Neural crest cell (in vitro differentiated cells): ENCODE measurements at regions not wholly inside any gene's neighbourhood (a gene's known extent, or its start where the extent isn't known, plus 50 kb on each side); places are given as distances from the start of the nearest gene placed in this dataset.

Source experiments
- DNase-seq: peaks from one replicate; pipeline ENCODE4 v3.0.0; 2021; ENCODE audit warnings: low read depth, mixed read lengths, low spot score
- H3K27ac Mint-ChIP-seq: one replicate; pipeline ENCODE4 v1.8.0; 2021; ENCODE audit warnings: mild to moderate bottlenecking, mixed read lengths; ENCODE audit not compliant: unreplicated experiment
- H3K27me3 Mint-ChIP-seq: 2 replicates; pipeline ENCODE4 v1.8.0; 2021; ENCODE audit warnings: low read depth, mild to moderate bottlenecking, mixed read lengths
- H3K36me3 Mint-ChIP-seq: 2 replicates; pipeline ENCODE4 v1.8.0; 2021; ENCODE audit warnings: low read depth, mild to moderate bottlenecking, mixed read lengths
- H3K4me1 Mint-ChIP-seq: 2 replicates; pipeline ENCODE4 v1.8.0; 2021; ENCODE audit warnings: mixed read lengths
- H3K4me3 Mint-ChIP-seq: one replicate; pipeline ENCODE4 v1.8.0; 2021; ENCODE audit warnings: mild to moderate bottlenecking, mixed read lengths
- H3K9me3 Mint-ChIP-seq: 2 replicates; pipeline ENCODE4 v1.8.0; 2021; ENCODE audit warnings: mixed read lengths
- TF ChIP-seq, protein P1 (sequence below): fragments of 200-600 bp; sonication (generic); conservative IDR thresholded peaks from 2 replicates; pipeline ENCODE4 v1.5.0; 2021; ENCODE audit warnings: antibody characterized with exemption, mild to moderate bottlenecking

DNA sequence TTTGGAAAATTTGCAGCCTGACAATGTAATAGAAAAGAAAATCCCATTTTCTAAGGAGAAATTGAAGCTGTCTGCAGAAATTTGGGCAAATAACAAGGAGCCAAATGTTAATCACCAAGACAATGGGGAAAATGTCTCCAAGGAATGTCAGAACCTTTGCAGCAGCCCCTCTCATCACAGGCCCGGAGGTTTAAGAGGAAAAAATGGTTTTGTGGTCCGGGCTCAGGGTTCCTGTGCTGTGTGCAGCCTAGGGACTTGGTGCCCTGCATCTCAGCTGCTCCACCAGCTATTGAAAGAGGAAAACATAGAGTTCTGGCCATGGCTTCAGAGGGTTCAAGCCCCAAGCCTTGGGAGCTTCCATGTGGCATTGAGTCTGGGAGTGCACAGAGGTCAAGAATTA lies 298.9 kb downstream of the ATXN7L3B start:
- H3K36me3 Mint-ChIP-seq = peaks cover 3% of the 10 kb centered on the region
- no peak for DNase-seq
- H3K4me1 Mint-ChIP-seq = no peaks in the 10 kb centered on the region
- no peaks in the 10 kb centered on the region for H3K27me3 Mint-ChIP-seq
- H3K9me3 Mint-ChIP-seq = peaks cover 11% of the 10 kb centered on the region
- H3K4me3 Mint-ChIP-seq = no peak overlapping the region
- TF ChIP-seq, protein P1, sequence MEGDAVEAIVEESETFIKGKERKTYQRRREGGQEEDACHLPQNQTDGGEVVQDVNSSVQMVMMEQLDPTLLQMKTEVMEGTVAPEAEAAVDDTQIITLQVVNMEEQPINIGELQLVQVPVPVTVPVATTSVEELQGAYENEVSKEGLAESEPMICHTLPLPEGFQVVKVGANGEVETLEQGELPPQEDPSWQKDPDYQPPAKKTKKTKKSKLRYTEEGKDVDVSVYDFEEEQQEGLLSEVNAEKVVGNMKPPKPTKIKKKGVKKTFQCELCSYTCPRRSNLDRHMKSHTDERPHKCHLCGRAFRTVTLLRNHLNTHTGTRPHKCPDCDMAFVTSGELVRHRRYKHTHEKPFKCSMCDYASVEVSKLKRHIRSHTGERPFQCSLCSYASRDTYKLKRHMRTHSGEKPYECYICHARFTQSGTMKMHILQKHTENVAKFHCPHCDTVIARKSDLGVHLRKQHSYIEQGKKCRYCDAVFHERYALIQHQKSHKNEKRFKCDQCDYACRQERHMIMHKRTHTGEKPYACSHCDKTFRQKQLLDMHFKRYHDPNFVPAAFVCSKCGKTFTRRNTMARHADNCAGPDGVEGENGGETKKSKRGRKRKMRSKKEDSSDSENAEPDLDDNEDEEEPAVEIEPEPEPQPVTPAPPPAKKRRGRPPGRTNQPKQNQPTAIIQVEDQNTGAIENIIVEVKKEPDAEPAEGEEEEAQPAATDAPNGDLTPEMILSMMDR = no peak
- H3K27ac Mint-ChIP-seq = no peak overlapping the region

DNA sequence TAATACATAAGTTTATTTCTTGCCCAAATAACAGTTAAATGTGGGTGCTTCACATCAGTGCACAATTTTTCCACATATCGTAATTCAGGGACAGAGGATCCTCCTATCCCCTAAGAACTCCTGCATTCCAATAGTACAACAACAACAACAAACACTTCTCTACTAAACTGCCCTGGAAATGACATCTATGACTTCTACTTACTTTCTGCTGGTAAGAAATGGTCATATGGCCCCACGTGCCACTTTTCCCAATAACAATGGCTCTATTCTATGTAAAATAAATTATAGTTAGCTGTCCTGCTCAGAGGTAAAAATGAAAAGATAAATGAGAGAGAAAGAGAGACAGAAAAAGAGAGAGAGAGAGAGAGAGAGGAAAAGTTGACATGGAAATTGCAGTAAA lies 308.5 kb downstream of the ATXN7L3B start:
- Mint-ChIP-seq H3K27me3 (no peaks in the 10 kb centered on the region), H3K4me3 (no peak overlapping the region), H3K36me3 (no peaks in the 10 kb centered on the region), H3K27ac (no peak overlapping the region), H3K4me1 (no peaks in the 10 kb centered on the region), H3K9me3 (no peaks in the 10 kb centered on the region)
- TF ChIP-seq, protein P1 = no peak
- no peak for DNase-seq

DNA sequence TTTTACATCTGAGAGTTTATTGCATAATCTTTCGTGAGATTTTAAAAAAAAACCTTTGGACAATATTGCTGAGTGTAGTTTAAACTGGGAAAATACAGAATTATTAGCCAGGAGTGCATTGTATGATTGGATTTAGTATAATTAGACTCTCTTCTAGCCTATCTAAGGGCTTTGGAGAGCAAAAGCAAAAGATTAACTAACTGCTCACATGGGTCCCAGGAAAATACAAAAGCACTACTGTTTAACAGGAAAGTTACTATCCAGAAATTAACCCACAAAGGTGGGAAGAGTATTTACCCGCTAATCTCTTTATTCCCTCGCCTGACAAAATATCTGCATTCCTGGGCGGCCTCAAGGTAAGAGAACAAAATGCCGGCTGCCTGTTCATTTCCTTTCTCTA lies 309.5 kb downstream of the ATXN7L3B start:
- Mint-ChIP-seq H3K27me3 (no peaks in the 10 kb centered on the region), H3K9me3 (no peaks in the 10 kb centered on the region), H3K4me1 (no peaks in the 10 kb centered on the region), H3K27ac (no peak overlapping the region), H3K36me3 (no peaks in the 10 kb centered on the region), H3K4me3 (no peak overlapping the region)
- TF ChIP-seq, protein P1 = no peak
- no peak for DNase-seq

DNA sequence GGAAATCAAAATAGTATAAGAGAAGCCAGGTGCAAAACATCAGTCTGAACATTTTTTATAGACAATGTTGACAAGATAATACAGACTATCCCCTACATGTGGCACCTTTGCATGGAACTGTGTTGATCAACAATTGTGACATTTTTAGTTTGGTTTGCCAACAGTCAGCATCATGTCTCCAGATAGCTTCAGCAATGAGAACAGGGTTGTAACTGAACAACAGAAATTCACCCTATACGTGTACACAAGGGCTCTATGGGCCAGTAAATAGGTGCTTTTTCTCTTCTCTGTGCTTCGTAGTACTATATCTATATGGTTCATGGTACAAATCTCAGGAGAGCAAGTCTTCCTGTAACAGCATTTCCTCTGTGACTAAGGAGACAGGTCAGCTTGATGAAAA lies 310.4 kb downstream of the ATXN7L3B start:
- H3K27ac Mint-ChIP-seq = no peak overlapping the region
- H3K9me3 Mint-ChIP-seq = no peaks in the 10 kb centered on the region
- H3K27me3 Mint-ChIP-seq = no peaks in the 10 kb centered on the region
- TF ChIP-seq, protein P1 = no peak
- H3K4me3 Mint-ChIP-seq = no peak overlapping the region
- H3K36me3 Mint-ChIP-seq = no peaks in the 10 kb centered on the region
- H3K4me1 Mint-ChIP-seq = no peaks in the 10 kb centered on the region
- no peak for DNase-seq

DNA sequence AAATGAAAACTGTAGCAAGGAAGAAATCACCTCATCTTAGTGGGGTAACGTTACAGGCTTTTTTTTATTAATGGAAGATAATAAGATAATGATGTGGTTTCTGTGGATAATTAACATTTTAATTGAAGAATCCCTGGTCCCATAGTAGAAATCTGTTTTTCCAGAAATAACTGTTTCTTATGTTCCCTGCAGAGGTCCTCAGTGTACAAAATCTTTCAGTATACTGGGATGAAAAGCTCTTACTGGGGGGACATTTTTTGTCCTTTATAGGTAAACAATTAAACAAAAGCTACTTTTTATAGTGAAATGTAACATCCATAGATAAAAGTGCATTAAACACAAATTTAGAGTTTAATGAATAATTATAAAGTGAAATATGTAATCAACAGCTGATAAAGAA lies 312.2 kb downstream of the ATXN7L3B start:
- Mint-ChIP-seq H3K4me3 (no peak overlapping the region), H3K9me3 (no peaks in the 10 kb centered on the region), H3K36me3 (no peaks in the 10 kb centered on the region), H3K4me1 (no peaks in the 10 kb centered on the region), H3K27ac (no peak overlapping the region), H3K27me3 (no peaks in the 10 kb centered on the region)
- TF ChIP-seq, protein P1 = peak; percentile 32
- no peak for DNase-seq

DNA sequence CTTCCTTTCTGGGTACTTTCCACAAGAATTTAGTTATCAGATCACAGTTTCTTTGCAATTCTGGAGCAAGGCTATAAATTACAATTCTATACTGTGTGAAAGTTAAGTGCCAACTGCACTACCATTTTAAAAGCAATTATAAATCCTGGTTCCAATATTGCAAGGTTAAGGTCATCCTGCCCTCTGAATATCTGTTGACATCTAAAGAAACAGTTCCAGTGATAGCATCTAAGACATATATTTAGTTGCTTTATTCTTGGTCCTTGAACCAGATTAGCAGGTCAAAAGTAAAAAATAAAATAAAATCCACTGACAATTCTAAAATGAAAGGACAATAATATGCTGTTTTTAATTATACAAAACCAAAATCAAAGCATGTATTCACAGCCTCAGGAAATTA lies 334.2 kb downstream of the ATXN7L3B start:
- no peak overlapping the region for H3K27ac Mint-ChIP-seq
- H3K4me3 Mint-ChIP-seq = no peak overlapping the region
- H3K9me3 Mint-ChIP-seq = peaks cover 3% of the 10 kb centered on the region
- H3K27me3 Mint-ChIP-seq = no peaks in the 10 kb centered on the region
- TF ChIP-seq, protein P1 = no peak
- no peak for DNase-seq
- H3K4me1 Mint-ChIP-seq = peaks cover 5% of the 10 kb centered on the region
- H3K36me3 Mint-ChIP-seq = peaks cover 4% of the 10 kb centered on the region
